SK-N-SH treated with all-trans-retinoic acid at 6 μM for 48 hours (cell line): ENCODE measurements at regions not wholly inside any gene's neighbourhood (a gene's known extent, or its start where the extent isn't known, plus 50 kb on each side); places are given as distances from the start of the nearest gene placed in this dataset.

Experiments
- BACH2 ChIP-seq: fragments of 250-450 bp; sonication (Bioruptor Pico); IDR thresholded peaks from 2 replicates; pipeline ENCODE4 v1.9.0; 2021; ENCODE audit warnings: mild to moderate bottlenecking, borderline replicate concordance
- OSR1 ChIP-seq: fragments of 250-450 bp; sonication (Bioruptor Pico); IDR thresholded peaks from 2 replicates; pipeline ENCODE4 v1.8.0; 2022; ENCODE audit warnings: moderate library complexity, mild to moderate bottlenecking, inconsistent platforms
- ZFP3 ChIP-seq: fragments of 250-450 bp; sonication (Bioruptor Pico); IDR thresholded peaks from 2 replicates; pipeline ENCODE4 v1.5.0; 2020; ENCODE audit warnings: mild to moderate bottlenecking, moderate library complexity
- ZFP30 ChIP-seq: fragments of 450-650 bp; formaldehyde crosslinking; IDR thresholded peaks from 2 replicates; pipeline ENCODE4 v1.5.0; 2022; ENCODE audit warnings: mild to moderate bottlenecking, moderate library complexity
- TF ChIP-seq, protein P1 (sequence below): fragments of 250-450 bp; sonication (Bioruptor Pico); IDR thresholded peaks from 2 replicates; pipeline ENCODE4 v1.8.0; 2020; ENCODE audit warnings: mild to moderate bottlenecking, moderate library complexity, borderline replicate concordance

GRCh38 chr5:60334281-60334713 lies 365.7 kb downstream of the DEPDC1B start:
- no peak for TF ChIP-seq BACH2 (CRISPR knock-in tag)
- TF ChIP-seq ZFP30 (CRISPR knock-in tag) = no peak
- no peak for TF ChIP-seq ZFP3
- TF ChIP-seq, protein P1, sequence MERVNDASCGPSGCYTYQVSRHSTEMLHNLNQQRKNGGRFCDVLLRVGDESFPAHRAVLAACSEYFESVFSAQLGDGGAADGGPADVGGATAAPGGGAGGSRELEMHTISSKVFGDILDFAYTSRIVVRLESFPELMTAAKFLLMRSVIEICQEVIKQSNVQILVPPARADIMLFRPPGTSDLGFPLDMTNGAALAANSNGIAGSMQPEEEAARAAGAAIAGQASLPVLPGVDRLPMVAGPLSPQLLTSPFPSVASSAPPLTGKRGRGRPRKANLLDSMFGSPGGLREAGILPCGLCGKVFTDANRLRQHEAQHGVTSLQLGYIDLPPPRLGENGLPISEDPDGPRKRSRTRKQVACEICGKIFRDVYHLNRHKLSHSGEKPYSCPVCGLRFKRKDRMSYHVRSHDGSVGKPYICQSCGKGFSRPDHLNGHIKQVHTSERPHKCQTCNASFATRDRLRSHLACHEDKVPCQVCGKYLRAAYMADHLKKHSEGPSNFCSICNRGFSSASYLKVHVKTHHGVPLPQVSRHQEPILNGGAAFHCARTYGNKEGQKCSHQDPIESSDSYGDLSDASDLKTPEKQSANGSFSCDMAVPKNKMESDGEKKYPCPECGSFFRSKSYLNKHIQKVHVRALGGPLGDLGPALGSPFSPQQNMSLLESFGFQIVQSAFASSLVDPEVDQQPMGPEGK (CRISPR knock-in tag) = no peak
- no peak for TF ChIP-seq OSR1
